ENCODE measurements at regions not wholly inside any gene's neighbourhood (a gene's known extent, or its start where the extent isn't known, plus 50 kb on each side); places are given as distances from the start of the nearest gene placed in this dataset.

GRCh38 chr9:18324928-18325745, 148.8 kb upstream of the ADAMTSL1 start:
- TF ChIP-seq MAX (IDR thresholded peaks at IDR 0.05) (no peak), POLR2AphosphoS5 (IDR thresholded peaks at IDR 0.05; ENCODE audit: low read depth, low read length) (no peak), TCF7L2 (IDR thresholded peaks at IDR 0.05; ENCODE audit: borderline replicate concordance, extremely low read depth, insufficient read depth, insufficient read length) (no peak), CTCF (IDR thresholded peaks at IDR 0.05 in 2 of 3, conservative IDR thresholded peaks at IDR 0.05 in 1 of 3; ENCODE audit: borderline replicate concordance in 1 of 3, insufficient read depth in 1 of 3, low read depth in 2 of 3, low read length in 2 of 3) (no peak), POLR2A (IDR thresholded peaks at IDR 0.05; ENCODE audit: borderline replicate concordance, extremely low read depth, insufficient read depth, insufficient read length) (no peak), YY1 (IDR thresholded peaks at IDR 0.05; ENCODE audit: extremely low read depth, insufficient replicate concordance, low read depth, low read length) (no peak), SP1 (IDR thresholded peaks at IDR 0.05; ENCODE audit: low read depth) (no peak), EGR1 (IDR thresholded peaks at IDR 0.05; ENCODE audit: low read depth) (no peak), EZH2 (IDR thresholded peaks at IDR 0.05) (no peak), FOSL1 (IDR thresholded peaks at IDR 0.05; ENCODE audit: low read depth) (no peak), ZNF274 (IDR thresholded peaks at IDR 0.05; ENCODE audit: low read depth, low read length) (no peak), ZFX (IDR thresholded peaks at IDR 0.05) (no peak), ATF3 (IDR thresholded peaks at IDR 0.05) (no peak)
